ENCODE measurements at regions not wholly inside any gene's neighbourhood (a gene's known extent, or its start where the extent isn't known, plus 50 kb on each side); places are given as distances from the start of the nearest gene placed in this dataset.
"Not testable (repeated sequence)": the region's sequence is repeated elsewhere in the genome, so short reads cannot be mapped to it uniquely, and the experiment has no call there.

- DNase-seq = no peak
- CTCF ChIA-PET = interaction anchor here (0.6 kb wide), 1 partner anchor 9 kb away, joined by 5 read pairs; no protein-coding TSS in a partner anchor
- intact Hi-C loops (cut with micrococcal nuclease; ENCODE audit: unreplicated experiment) = no loop called here
- no peak overlapping the region for H3K4me3 Mint-ChIP-seq (ENCODE audit: low read depth, unreplicated experiment)
- H3K27ac Mint-ChIP-seq (ENCODE audit: unreplicated experiment) = no peak overlapping the region
- no TSS peak for BruUV-seq (replicated peaks)
- H3K27me3 Mint-ChIP-seq (ENCODE audit: unreplicated experiment) = no peaks in the 10 kb centered on the region
- no peak for TF ChIP-seq CTCF (IDR thresholded peaks at IDR 0.05; ENCODE audit: unreplicated experiment)
- H3K4me1 Mint-ChIP-seq (ENCODE audit: low read depth, unreplicated experiment) = peaks cover 34% of the 10 kb centered on the region
- H3K36me3 Mint-ChIP-seq (ENCODE audit: insufficient read depth, unreplicated experiment) = no peaks in the 10 kb centered on the region
- peaks cover 6% of the 10 kb centered on the region for H3K9me3 Mint-ChIP-seq (ENCODE audit: low read depth, unreplicated experiment)
Observed at GRCh38 chr1:94753171-94753972, 66.8 kb upstream of the SLC44A3 start.

GRCh38 chr1:94751483-94751882, 68.7 kb upstream of the SLC44A3 start:
- peaks cover 34% of the 10 kb centered on the region for H3K4me1 Mint-ChIP-seq (ENCODE audit: low read depth, unreplicated experiment)
- H3K9me3 Mint-ChIP-seq (ENCODE audit: low read depth, unreplicated experiment); H3K36me3 Mint-ChIP-seq (ENCODE audit: insufficient read depth, unreplicated experiment); DNase-seq; H3K27me3 Mint-ChIP-seq (ENCODE audit: unreplicated experiment); CTCF ChIA-PET; H3K4me3 Mint-ChIP-seq (ENCODE audit: low read depth, unreplicated experiment); BruUV-seq (replicated peaks); intact Hi-C loops (cut with micrococcal nuclease; ENCODE audit: unreplicated experiment); H3K27ac Mint-ChIP-seq (ENCODE audit: unreplicated experiment): not testable (repeated sequence)

DNA sequence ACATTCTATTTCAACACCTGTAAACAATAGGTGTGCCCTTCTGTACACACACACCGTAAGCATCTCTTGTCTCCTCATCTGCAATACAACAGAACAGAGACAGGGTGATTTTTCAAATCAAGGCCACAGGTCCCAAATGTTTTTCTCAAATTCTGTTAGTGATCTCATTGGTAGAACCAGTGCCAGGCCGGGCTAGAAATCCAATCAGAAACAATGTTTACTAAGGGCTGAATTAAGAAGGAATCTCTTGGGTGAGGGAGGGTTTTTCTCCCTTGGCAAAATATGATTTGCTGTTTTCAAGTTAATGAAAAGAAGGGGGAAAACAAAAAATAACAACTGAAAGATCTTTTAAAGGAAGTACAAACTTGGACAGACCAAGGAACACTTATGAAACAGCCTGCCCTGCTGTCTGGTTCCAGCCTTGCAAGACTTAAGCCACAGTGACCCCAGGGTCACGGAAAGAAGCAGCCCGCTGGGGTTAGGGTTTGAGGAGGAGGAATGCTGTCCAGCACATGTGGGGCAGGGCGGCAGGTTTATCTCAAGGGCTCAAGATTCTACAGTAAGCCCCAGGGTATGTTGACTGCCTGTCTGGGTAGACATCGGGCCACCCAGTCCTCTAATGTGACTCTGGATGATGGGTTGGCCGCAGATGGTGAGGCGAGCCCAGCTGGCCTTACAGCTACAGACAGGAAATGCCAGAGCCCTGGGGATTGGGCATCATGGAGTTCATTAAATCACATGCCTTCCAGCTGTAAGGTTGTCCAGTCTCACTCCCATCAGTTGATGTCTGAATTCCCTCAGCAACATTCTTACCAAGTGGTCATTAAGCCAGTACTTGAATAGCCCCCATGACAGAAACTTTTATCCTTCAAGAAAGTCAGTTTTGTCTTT, 73.3 kb upstream of the SLC44A3 start:
- TF ChIP-seq CTCF (IDR thresholded peaks at IDR 0.05; ENCODE audit: unreplicated experiment) = no peak
- no peak overlapping the region for H3K4me3 Mint-ChIP-seq (ENCODE audit: low read depth, unreplicated experiment)
- no peak for DNase-seq
- peaks cover 17% of the 10 kb centered on the region for H3K4me1 Mint-ChIP-seq (ENCODE audit: low read depth, unreplicated experiment)
- H3K27me3 Mint-ChIP-seq (ENCODE audit: unreplicated experiment) = no peaks in the 10 kb centered on the region
- peaks cover 6% of the 10 kb centered on the region for H3K9me3 Mint-ChIP-seq (ENCODE audit: low read depth, unreplicated experiment)
- intact Hi-C loops (cut with micrococcal nuclease; ENCODE audit: unreplicated experiment) = no loop called here
- no peaks in the 10 kb centered on the region for H3K36me3 Mint-ChIP-seq (ENCODE audit: insufficient read depth, unreplicated experiment)
- no TSS peak for BruUV-seq (replicated peaks)
- CTCF ChIA-PET = no interaction called here
- H3K27ac Mint-ChIP-seq (ENCODE audit: unreplicated experiment) = no peak overlapping the region

GRCh38 chr1:94745742-94746141, 74.4 kb upstream of the SLC44A3 start:
- intact Hi-C loops (cut with micrococcal nuclease; ENCODE audit: unreplicated experiment) = no loop called here
- BruUV-seq (replicated peaks) = no TSS peak

More at GRCh38 chr1:94745742-94746141, 74.4 kb upstream of the SLC44A3 start:
- Mint-ChIP-seq H3K27ac (ENCODE audit: unreplicated experiment) (no peak overlapping the region), H3K9me3 (ENCODE audit: low read depth, unreplicated experiment) (peaks cover 6% of the 10 kb centered on the region), H3K36me3 (ENCODE audit: insufficient read depth, unreplicated experiment) (no peaks in the 10 kb centered on the region), H3K4me3 (ENCODE audit: low read depth, unreplicated experiment) (no peak overlapping the region), H3K27me3 (ENCODE audit: unreplicated experiment) (no peaks in the 10 kb centered on the region), H3K4me1 (ENCODE audit: low read depth, unreplicated experiment) (peaks cover 27% of the 10 kb centered on the region)
- no peak for TF ChIP-seq CTCF (IDR thresholded peaks at IDR 0.05; ENCODE audit: unreplicated experiment)
- DNase-seq = no peak
- CTCF ChIA-PET = no interaction called here

Data from Calu3 (cell line).